Lung (tissue), 11 donors: ENCODE measurements at regions not wholly inside any gene's neighbourhood (a gene's known extent, or its start where the extent isn't known, plus 50 kb on each side); places are given as distances from the start of the nearest gene placed in this dataset.

ENCODE experiments used
- ATAC-seq: fragments of 200-7000 bp; cut with Tn5 transposase; one replicate; pipeline ENCODE4 v1.9.1; 2020; ENCODE audit warnings: moderate number of reproducible peaks; ENCODE audit not compliant: insufficient read depth, low FRiP score
- DNase-seq, 3 donors: peaks; one replicate each; pipeline ENCODE4 v3.0.0-alpha.2; 2013 to 2017
- H3K27ac ChIP-seq, 2 donors: one replicate each; pipeline ENCODE4 v1.5.1; 2013; ENCODE audit warnings: mild to moderate bottlenecking in 2 of 2, moderate library complexity in 2 of 2, control low read depth in 1 of 2, inconsistent platforms in 1 of 2, low read depth in 1 of 2, low read length in 1 of 2
- H3K27me3 ChIP-seq, 3 donors: one replicate each; pipeline ENCODE4 v1.5.1; 2013; ENCODE audit warnings: low read length in 2 of 3; ENCODE audit not compliant: control insufficient read depth in 3 of 3, insufficient read depth in 3 of 3
- H3K36me3 ChIP-seq, 4 donors: one replicate each; pipeline ENCODE4 v1.5.1; 2013; ENCODE audit warnings: low read length in 4 of 4, mild to moderate bottlenecking in 1 of 4, moderate library complexity in 1 of 4; ENCODE audit not compliant: control insufficient read depth in 4 of 4, insufficient read depth in 4 of 4
- H3K4me1 ChIP-seq, 5 donors: one replicate each; pipeline ENCODE4 v1.5.1; 2013; ENCODE audit warnings: low read length in 5 of 5, mild to moderate bottlenecking in 2 of 5, moderate library complexity in 1 of 5; ENCODE audit not compliant: control insufficient read depth in 5 of 5, insufficient read depth in 5 of 5
- H3K4me3 ChIP-seq: one replicate; pipeline ENCODE4 v1.5.1; 2013; ENCODE audit warnings: mild to moderate bottlenecking, control low read depth, moderate library complexity
- H3K9ac ChIP-seq, 2 donors: one replicate each; pipeline ENCODE4 v1.5.1; 2013; ENCODE audit warnings: low read length in 2 of 2, control low read depth in 1 of 2; ENCODE audit not compliant: insufficient read depth in 1 of 2
- H3K9me3 ChIP-seq, 4 donors: one replicate each; pipeline ENCODE4 v1.5.1; 2013; ENCODE audit warnings: low read length in 3 of 4, mild to moderate bottlenecking in 1 of 4, moderate library complexity in 1 of 4; ENCODE audit not compliant: control insufficient read depth in 4 of 4, insufficient read depth in 3 of 4
- WGBS, 2 donors: extraction: QIAGEN DNeasy Blood & Tissue Kit; methylation state at CpG; one replicate each; pipeline ENCODE4 v1.1.7; 2013; 5-methylcytosine and 5-hydroxymethylcytosine counted together
- TF ChIP-seq, protein P1 (sequence below): IDR thresholded peaks from 2 replicates; pipeline ENCODE4 v1.5.1; 2012; ENCODE audit warnings: mild to moderate bottlenecking; ENCODE audit errors: control extremely low read depth, extremely low read depth
- donor health status: control.
- donor health status: control.
- donor health status: Bipolar disorder and iron deficiency.
- donor health status: healthy.
- donor health status: DM: yes; HTN: yes; CAD: no.

DNA sequence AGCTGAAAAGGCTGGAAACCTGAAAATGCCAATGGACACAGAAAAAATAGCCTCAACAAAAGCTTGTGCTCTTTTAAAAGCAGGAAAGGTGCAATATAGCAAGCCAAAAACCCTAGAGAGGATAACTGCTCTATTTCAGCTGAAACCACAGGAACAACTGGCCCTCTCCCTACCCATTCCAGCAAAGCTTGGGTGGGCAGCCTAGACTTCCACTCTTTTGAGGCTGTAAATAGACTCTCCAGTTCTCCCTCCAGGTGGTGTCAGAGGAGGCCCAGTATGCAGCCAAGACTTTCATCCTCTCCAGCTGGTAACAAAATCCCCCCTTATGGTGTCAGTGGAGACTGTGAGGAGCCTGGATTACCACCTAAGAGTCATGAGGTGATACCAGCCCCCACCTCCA is 206.9 kb upstream of the PLD5 start:
- no peak overlapping the region for H3K9ac ChIP-seq
- H3K9me3 ChIP-seq: peaks cover 0 to 3% (median 1%) of the 10 kb centered on the region in 4 donors
- H3K27ac ChIP-seq: no peak overlapping the region
- no peaks in the 10 kb centered on the region for H3K36me3 ChIP-seq
- no peaks in the 10 kb centered on the region for H3K4me1 ChIP-seq
- DNase-seq (no peak), ATAC-seq (no peak)
- H3K4me3 ChIP-seq: no peak overlapping the region
- no peaks in the 10 kb centered on the region for H3K27me3 ChIP-seq
- TF ChIP-seq, protein P1, sequence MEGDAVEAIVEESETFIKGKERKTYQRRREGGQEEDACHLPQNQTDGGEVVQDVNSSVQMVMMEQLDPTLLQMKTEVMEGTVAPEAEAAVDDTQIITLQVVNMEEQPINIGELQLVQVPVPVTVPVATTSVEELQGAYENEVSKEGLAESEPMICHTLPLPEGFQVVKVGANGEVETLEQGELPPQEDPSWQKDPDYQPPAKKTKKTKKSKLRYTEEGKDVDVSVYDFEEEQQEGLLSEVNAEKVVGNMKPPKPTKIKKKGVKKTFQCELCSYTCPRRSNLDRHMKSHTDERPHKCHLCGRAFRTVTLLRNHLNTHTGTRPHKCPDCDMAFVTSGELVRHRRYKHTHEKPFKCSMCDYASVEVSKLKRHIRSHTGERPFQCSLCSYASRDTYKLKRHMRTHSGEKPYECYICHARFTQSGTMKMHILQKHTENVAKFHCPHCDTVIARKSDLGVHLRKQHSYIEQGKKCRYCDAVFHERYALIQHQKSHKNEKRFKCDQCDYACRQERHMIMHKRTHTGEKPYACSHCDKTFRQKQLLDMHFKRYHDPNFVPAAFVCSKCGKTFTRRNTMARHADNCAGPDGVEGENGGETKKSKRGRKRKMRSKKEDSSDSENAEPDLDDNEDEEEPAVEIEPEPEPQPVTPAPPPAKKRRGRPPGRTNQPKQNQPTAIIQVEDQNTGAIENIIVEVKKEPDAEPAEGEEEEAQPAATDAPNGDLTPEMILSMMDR: no peak

DNA sequence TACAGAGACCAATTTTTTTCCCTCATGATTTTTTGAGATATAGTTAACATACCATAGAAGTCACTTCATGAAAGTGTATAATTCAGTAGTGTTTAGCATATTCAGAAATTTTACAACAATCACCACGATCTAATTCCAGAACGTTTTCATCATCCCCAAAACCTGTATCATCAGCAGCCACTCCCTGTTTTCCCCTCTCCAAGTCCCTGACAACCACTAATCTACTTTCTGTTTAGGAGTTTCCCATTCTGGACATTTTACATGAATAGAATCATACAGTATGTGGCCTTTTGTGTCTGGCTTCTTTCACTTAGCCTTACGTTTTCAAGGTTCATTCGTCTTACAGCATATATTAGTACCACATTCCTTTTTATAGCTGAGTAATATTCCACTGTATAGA is 204.2 kb upstream of the PLD5 start:
- Histone ChIP-seq H3K9ac (no peak overlapping the region), H3K27me3 (no peaks in the 10 kb centered on the region), H3K4me3 (no peak overlapping the region), H3K36me3 (no peaks in the 10 kb centered on the region), H3K27ac (no peak overlapping the region), H3K9me3 (peaks cover 0 to 4% (median 2%) of the 10 kb centered on the region in 4 donors), H3K4me1 (no peaks in the 10 kb centered on the region)
- ATAC-seq (no peak), DNase-seq (no peak)
- WGBS, 2 donors: 89 to 90% methylated on average over 4 of the region's 4 CpGs
- TF ChIP-seq, protein P1: no peak

DNA sequence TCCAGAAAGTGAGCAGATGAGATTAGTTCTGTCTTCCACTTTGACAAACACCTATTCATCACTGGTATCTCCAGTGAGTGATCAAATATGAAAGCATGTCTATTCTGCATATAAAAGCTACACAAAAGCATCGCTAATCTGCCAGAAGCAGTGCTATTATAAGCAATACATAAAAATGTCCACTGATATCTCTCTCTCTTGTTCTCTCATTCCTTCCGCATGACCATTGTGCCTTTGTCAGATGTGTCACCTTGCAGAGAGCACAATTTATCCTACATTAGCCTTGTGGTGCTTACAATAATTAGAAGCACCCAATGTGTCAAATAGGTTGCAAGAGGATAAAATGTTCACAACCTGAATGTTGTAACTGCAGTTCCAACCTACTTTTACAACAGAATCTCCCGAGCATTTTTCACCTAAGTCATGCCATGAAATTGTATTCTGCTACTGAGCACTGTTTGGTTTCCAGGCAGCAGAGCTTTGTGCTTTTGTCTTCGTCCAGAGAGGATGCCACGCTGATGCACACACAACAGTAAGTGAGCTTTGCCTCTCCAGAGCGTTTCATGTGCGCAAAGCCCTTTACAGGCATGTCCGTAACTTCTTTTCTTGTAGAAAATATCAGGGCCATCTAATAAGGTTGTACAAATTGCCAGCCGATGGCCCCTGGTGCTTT is 198.7 kb upstream of the PLD5 start:
- Histone ChIP-seq H3K27ac (no peak overlapping the region), H3K9me3 (peaks cover 0 to 4% (median 2%) of the 10 kb centered on the region in 4 donors), H3K4me3 (no peak overlapping the region), H3K36me3 (no peaks in the 10 kb centered on the region), H3K4me1 (peaks cover 0 to 4% (median 0%) of the 10 kb centered on the region in 5 donors), H3K27me3 (no peaks in the 10 kb centered on the region), H3K9ac (no peak overlapping the region)
- TF ChIP-seq, protein P1: no peak
- 84 to 87% methylated on average over 9 of the region's 9 CpGs for WGBS, 2 donors
- no peak for DNase-seq
- no peak for ATAC-seq

DNA sequence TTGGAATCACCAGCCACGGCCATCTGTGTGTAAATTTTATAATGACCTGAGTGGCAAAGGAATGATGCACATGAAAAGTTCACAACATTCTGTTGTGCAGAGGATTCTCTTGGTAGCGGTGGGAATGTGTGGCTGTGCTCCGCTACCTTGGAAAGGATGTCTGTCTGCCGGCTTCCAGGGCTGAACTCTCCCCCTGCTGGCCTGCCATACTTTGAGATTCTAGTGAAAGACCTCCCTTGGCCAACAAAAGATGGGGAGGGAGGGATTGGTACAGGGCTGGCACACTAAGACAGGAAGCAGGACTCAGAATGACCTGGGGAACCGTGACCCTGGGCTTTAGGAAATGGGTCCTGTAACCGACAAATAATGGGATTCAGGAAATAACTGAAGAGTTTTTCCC is 194.5 kb upstream of the PLD5 start:
- ATAC-seq: no peak
- H3K4me1 ChIP-seq: peaks cover 0 to 4% (median 0%) of the 10 kb centered on the region in 5 donors
- no peaks in the 10 kb centered on the region for H3K27me3 ChIP-seq
- TF ChIP-seq, protein P1: no peak
- no peak overlapping the region for H3K9ac ChIP-seq
- peaks cover 0 to 4% (median 0%) of the 10 kb centered on the region in 4 donors for H3K9me3 ChIP-seq
- WGBS, 2 donors: 75 to 76% methylated on average over 6 of the region's 6 CpGs
- DNase-seq: no peak
- no peak overlapping the region for H3K4me3 ChIP-seq
- no peak overlapping the region for H3K27ac ChIP-seq
- H3K36me3 ChIP-seq: no peaks in the 10 kb centered on the region
